HG03565 (cell line): ENCODE measurements at regions not wholly inside any gene's neighbourhood (a gene's known extent, or its start where the extent isn't known, plus 50 kb on each side); places are given as distances from the start of the nearest gene placed in this dataset.
"Not testable (repeated sequence)": the region's sequence is repeated elsewhere in the genome, so short reads cannot be mapped to it uniquely, and the experiment has no call there.

Experiments
- ATAC-seq: cut with Tn5 transposase; IDR thresholded peaks from one replicate; pipeline ENCODE4 v1.9.1; 2021; ENCODE audit warnings: mild to moderate bottlenecking, moderate library complexity; ENCODE audit not compliant: unreplicated experiment

- not testable (repeated sequence) for ATAC-seq
Observed at GRCh38 chr2:110335415-110336049, 123.2 kb upstream of the MTLN start.

DNA sequence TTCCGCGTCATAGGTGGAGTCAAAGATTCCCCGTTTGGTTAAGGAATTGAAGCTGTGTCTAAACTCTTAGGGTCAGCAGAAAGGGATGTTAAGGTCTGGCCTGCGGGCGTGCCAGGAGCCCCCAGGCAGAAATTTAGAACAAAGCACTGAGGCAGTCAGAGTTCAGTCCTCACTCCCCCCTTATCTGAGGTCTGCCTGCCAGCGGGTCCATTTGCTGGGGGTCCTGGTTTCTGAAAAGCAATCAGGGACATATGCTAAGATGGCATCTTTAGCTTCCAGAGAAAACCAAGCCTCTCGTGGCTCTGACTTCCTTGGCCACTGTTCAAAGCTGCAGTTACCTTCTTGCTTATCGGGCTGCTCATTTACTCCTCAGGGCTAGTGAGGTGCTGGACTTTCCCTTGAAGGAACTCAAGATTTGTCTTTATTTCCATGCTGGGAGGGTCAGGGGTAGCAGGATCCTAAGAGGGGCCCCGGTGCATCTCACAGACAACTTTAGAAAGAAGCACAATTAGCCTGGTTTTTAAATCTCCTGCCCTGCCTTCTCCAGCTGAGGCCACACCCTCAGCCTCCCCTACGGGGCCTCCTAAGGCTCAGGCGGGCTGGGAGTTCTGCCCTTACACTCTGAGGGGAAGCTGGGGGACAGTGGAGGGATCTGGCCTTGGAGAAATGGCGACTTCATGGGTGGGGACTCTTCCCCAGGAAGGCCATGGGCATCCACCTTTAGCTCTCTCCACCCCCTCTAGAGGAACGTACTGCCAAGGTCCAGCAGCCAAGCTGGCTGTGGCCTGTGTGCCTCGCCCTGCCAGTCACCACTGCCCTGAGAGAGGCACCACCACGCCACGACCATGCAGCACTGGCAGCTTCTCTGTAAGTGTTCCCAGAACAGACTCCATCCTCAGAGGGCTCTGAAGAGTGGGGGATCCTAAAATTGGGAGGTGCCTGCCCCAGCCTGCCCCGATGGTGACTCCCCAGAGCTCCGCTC, 121.1 kb upstream of the MTLN start:
- not testable (repeated sequence) for ATAC-seq

- not testable (repeated sequence) for ATAC-seq
Observed at GRCh38 chr2:110331625-110332024, 119.3 kb upstream of the MTLN start.

DNA sequence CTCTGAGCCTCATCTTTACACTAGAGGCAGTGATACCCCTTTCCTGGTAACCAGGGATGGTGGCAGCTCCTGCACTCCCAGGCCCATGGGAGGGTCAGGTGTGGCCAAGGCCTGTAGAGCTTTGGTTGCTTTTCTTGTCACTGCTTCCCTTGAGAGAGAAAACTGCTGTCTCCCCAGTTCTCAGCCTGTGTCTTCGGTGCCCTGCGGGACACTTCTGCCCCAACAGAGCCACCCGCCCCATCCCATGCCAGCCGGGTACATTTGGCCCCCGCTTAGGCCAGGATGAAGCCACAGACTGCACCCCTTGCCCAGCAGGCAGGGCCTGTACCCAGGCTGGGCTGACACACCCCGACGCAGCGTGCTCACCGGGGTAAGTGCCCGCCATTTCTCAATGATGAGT, 117.4 kb upstream of the MTLN start:
- ATAC-seq, result not testable (repeated sequence)

- ATAC-seq, result not testable (repeated sequence)
Observed at GRCh38 chr2:110329158-110329557, 116.8 kb upstream of the MTLN start.

GRCh38 chr2:110328677-110329076, 116.3 kb upstream of the MTLN start:
- not testable (repeated sequence) for ATAC-seq

GRCh38 chr2:110323832-110324231, 111.5 kb upstream of the MTLN start:
- ATAC-seq, result not testable (repeated sequence)

DNA sequence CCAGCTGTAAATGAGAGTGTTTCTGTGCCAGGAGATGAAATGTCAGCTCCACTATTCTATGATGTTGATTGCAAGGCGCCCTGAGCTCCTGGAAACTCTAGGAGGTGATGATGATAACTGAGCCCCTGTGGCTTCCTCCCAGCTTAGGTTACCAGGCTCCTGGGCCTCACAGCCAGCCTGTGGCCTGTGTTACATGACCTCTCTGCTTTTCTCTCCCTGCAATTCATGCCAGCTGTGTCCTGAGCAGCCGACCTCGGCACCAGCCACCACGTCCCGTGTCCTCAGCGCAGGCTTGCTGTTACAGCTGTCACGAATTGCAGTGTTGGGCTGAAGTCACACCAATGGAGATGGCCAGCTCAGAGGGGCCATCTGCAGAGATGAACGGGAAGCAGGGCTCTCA, 110.2 kb upstream of the MTLN start:
- not testable (repeated sequence) for ATAC-seq

DNA sequence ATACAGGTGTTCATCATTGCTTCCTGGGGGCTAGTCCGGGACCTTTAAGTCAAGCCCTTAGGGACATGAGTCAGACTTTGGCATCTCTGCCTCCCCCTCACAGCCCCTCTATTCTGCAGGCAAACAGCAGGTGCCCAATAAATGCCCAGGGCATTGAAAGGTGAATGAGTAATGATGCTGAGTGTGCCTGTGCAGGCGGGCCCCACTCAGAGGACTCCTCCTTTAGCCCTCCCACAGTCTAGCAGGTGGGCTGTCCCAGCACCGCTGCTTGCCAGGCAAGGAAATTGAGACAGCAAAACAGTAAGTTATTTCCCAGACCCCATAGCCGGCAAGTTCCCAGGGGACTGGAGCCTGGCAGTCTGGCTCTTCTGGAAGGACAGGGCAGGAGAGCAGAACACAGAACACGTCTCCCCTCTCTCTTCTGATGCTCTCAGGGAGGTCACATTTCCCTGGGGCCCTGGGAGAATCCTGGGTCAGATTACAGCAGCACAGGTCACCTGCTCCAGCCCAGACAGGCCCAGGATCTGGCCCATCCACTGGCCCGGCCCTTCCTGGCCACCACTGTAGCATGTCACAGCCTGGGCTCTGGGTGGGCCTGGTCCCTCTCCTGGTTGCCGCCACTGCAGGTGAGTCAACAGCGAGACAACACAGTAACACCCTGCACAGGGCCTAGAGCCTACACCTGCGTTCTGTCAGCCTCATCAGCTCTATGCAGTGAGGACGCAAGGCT, 108.7 kb upstream of the MTLN start:
- not testable (repeated sequence) for ATAC-seq

GRCh38 chr2:110318898-110319297, 106.6 kb upstream of the MTLN start:
- not testable (repeated sequence) for ATAC-seq

DNA sequence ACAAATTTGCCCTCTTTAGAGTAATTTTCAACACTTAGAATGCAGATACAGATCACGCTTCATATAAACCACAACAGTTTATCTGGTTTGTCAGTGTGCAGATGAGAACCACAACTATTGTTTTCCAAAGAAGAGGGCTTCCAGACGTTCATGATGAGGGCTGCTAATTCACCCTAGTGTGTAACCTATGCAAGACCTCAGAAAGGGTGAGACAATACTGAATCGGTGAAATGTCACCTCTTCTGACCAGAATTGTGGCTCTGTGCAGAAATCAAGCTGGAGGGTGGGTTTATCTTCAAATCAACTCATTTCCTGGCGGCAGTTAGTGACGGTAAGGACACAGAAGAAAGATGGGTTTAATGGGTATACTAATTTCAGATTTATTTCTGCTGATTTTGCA, 105.0 kb upstream of the MTLN start:
- not testable (repeated sequence) for ATAC-seq

- not testable (repeated sequence) for ATAC-seq
Observed at GRCh38 chr2:110316051-110316865, 103.9 kb upstream of the MTLN start.

DNA sequence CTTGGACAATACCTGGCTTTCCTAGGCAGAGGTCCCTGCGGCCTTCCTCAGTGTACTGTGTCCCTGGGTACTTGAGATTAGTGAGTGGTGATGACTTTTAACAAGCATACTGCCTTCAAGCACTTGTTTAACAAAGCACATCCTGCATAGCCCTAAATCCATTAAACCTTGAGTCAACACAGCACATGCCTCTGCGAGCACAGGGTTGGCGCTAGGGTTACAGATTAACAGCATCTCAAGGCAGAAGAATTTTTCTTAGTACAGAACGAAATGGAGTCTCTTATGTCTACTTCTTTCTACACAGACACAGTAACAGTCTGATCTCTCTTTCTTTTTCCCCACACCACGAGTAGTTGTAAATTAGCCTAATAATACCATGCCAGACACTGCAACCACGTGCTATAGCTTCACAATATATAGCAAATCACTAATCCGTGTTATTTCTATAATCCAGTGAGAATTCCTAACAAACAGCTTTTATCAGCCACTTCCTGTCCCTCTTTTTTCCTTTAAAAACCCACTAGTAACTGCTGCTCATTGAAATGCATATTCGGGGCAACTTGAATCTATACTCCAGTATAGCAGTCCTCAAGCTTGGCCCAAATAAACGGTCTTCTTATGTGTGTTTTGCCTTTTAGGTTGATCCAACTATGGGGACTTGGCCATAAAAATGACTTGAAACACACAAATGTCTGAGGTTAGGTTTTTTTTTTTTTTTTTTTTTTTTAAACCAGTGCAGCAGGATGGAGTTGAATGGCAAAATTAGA, 102.9 kb upstream of the MTLN start:
- ATAC-seq, result not testable (repeated sequence)

DNA sequence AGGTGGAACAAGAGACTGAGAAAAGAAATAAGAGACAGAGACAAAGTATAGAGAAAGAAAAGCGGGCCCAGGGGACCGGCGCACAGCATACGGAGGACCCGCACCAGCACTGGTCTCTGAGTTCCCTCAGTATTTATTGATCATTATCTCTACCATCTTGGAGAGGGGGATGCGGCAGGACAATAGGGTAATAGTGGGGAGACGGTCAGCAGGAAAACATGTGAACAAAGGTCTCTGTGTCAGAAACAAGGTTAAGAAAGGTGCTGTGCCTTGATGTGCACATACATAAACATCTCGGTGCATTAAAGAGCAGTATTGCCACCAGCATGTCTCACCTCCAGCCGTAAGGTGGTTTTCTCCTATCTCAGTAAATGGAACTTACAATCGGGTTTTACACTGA, 102.1 kb upstream of the MTLN start:
- not testable (repeated sequence) for ATAC-seq

DNA sequence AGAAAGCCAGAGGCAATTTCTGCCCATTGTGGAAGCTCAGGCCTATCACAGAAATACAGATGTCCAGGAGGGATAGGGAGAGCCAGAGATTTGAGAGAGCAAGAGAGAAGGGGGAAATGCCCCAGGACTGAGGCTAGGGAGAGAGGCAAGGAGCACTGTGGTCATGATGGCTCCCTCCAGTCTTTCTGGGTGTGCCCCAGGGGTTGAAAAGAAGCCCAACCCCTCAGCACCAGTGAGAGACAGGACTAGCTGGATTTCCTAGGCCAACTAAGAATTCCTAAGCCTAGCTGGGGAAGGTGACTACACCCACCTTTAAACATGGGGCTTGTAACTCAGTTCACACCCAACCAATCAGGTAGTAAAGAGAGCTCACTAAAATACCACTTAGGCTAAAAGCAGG, 100.7 kb upstream of the MTLN start:
- not testable (repeated sequence) for ATAC-seq

DNA sequence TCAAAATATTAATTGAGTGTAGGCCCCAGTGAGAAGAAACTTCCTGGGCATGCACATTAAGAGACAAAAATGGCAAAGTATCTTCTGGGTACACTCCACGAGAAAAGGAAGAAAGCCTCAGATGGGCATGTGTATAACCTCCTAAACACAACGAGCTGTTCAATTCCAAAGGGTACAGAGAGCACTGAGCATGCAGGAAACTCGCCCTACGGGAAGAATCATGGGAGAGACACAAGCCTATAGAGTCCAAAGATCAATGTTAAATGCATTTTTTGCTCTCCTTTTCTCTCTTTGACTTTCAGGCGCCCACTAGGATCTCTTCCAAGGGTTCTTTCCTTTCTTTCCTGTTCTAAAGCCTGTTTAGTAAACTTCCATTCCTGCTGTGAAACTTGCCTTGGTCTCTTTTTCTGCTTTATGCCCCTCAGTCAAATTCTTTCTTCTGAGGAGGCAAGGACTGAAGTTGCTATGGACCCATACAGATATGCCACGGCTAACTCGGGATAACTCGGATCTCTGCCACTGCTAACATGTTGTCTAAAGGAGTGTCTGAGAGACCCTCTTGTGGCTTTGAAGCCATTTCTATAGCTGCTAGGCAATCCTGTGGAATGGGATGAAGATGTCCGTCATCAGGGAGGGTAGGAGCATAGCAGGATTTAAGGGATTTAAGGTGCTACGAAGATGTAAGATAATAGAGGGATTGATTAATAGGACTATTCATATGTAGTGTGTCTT, 99.5 kb upstream of the MTLN start:
- not testable (repeated sequence) for ATAC-seq

DNA sequence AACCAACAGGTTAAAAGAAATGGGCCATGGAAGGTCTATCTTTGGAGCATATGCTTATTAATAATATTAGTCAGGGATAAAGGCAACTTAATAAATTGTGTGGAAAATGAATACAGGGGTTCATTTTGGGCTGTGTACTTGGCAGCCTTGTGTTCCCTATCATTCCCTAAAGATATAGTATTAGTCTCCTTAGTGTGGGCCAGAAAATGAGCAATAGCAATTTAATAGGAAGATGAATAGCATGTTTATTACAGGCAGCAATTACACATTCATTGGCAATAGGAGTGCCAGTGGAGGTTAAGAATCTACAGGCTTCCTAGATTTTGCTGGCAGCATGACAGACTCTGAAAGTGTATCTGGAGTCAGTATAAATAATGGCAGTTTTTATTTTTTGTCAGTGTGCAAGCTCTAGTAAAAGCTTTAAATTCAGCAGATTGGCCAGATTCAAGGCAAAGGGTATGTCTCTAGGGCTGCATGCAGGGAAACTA, 98.7 kb upstream of the MTLN start:
- not testable (repeated sequence) for ATAC-seq

DNA sequence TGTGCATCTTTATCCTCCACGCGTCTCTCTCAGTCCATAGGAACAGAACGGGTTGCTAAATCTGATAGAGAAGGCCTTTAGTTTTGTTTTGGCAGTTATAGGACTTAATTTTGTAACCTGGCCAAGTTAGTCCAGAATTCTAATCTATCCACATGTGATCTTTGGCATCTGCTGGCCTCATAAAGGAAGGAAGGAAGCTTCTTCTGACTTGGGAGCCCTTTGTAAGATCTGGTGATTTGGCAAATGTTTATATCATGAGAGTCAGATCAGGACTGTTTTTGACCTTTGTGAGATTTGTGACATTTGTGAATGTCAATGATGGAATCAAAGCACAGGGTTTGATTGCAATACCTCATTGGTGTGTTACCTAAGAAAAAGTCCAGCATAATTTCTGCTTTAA, 96.4 kb upstream of the MTLN start:
- ATAC-seq, result not testable (repeated sequence)

- not testable (repeated sequence) for ATAC-seq
Observed at GRCh38 chr2:110292807-110293206, 80.5 kb upstream of the MTLN start.
